A673 (cell line): ENCODE measurements at regions not wholly inside any gene's neighbourhood (a gene's known extent, or its start where the extent isn't known, plus 50 kb on each side); places are given as distances from the start of the nearest gene placed in this dataset.

ENCODE experiments used
- EZH2 ChIP-seq: fragments of 200-600 bp; sonication (generic); IDR thresholded peaks from 2 replicates; pipeline ENCODE4 v1.6.1; 2017; ENCODE audit warnings: borderline replicate concordance, low read depth, mild to moderate bottlenecking, mixed read lengths, antibody characterized with exemption, low read length; ENCODE audit not compliant: poor library complexity, severe bottlenecking
- TF ChIP-seq, protein P1 (sequence below): fragments of 300-800, 200-600 bp; sonication (generic); conservative IDR thresholded peaks from 2 replicates; pipeline ENCODE4 v1.5.1; 2017; ENCODE audit warnings: low read depth, mild to moderate bottlenecking, antibody characterized with exemption, low read length, moderate library complexity, mixed read lengths

- TF ChIP-seq, protein P1, sequence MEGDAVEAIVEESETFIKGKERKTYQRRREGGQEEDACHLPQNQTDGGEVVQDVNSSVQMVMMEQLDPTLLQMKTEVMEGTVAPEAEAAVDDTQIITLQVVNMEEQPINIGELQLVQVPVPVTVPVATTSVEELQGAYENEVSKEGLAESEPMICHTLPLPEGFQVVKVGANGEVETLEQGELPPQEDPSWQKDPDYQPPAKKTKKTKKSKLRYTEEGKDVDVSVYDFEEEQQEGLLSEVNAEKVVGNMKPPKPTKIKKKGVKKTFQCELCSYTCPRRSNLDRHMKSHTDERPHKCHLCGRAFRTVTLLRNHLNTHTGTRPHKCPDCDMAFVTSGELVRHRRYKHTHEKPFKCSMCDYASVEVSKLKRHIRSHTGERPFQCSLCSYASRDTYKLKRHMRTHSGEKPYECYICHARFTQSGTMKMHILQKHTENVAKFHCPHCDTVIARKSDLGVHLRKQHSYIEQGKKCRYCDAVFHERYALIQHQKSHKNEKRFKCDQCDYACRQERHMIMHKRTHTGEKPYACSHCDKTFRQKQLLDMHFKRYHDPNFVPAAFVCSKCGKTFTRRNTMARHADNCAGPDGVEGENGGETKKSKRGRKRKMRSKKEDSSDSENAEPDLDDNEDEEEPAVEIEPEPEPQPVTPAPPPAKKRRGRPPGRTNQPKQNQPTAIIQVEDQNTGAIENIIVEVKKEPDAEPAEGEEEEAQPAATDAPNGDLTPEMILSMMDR: no peak
- TF ChIP-seq EZH2: no peak
Observed at GRCh38 chr7:86454753-86455152, 189.0 kb upstream of the GRM3 start.
